ENCODE measurements at regions not wholly inside any gene's neighbourhood (a gene's known extent, or its start where the extent isn't known, plus 50 kb on each side); places are given as distances from the start of the nearest gene placed in this dataset.

DNA sequence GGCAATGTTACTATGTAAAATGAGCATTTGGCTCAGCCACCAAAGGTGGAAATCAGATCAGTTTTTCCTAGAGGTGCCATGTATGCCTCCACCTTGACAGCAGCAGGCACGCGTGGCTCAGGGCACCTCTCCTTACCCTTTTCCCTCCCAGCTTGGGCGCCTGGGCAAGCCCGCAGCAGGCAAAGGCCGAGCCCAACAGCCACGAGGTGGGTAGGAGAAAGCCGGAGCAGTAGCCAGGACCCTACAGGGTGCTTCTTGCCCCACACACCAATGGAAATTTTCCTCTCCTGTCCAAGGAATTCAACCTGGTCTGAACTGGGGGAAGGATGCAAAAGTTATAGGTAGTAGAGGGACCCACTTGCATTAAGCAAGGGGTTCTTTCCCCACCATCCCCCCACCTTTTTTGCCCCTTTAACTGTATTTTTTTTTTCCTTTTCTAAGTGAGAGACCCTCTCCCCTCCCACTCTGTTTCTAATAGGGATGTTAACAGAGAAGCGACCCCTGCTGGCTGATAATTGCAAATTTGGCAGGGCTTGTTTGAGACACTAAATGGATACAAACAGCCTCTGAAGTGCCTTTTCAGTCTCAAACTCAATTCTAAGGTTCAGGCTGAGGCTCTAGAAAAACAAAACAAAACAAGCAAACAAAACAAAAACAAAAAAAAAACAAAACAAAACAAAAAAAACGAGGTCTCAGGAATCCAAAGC, 895.1 kb downstream of the PCDH18 start:
- peak; percentile 34 for DNase-seq

DNA sequence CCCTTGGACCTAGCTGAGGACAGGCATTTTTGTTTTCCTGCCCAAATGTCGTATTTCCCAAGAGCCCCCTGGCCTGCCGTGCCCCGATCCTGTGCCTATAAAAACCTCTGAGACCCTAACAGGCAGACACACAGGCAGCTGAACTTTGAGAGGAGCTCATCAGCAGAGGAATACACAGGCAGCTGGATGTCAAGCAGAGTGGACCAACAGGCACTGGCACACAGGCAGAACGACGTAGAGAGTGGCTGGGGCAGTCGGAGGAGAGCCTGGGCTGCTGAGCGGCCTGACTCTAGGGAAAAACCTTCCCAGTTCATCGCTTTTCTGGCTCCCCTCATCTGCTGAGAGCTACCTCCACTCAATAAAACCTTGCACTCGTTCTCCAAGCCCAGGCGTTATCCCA, 896.1 kb downstream of the PCDH18 start:
- no peak for DNase-seq

DNA sequence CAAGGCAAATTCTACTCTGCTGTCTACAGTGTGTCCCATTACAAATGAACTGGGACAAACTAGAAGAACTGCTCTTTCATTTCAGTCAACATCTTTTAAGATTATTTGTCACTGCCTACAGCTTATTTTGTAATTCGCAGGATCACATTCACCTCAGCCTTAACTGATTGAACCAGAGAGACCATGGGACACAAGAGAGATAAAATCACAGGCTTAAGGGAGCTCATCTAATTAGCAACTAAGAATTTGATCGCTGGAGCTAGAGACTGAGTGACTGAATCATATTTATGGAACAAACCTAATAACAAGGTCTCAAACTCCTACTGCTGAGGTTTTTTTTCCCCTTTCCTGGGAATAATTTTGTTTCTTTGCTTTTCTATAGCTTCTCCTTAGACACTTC, 898.2 kb downstream of the PCDH18 start:
- no peak for DNase-seq

DNA sequence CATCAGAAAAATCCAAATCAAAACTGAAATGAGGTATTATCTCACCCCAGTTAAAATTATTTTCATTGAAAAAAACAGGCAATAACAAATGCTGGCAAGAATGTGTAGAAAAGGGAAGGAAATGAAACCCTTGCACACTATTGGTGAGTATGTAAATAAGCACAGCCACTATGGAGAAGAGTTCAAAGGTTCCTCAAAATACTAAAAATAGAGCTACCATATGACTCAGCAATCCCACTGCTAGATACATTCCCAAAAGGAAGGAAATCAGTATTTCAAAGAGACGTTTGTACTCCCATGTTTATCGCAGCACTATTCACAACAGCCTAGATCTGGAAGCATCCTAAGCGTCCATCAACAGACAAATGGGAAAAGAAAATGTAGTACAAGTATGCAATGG, 932.4 kb downstream of the PCDH18 start:
- DNase-seq = peak; percentile 17

DNA sequence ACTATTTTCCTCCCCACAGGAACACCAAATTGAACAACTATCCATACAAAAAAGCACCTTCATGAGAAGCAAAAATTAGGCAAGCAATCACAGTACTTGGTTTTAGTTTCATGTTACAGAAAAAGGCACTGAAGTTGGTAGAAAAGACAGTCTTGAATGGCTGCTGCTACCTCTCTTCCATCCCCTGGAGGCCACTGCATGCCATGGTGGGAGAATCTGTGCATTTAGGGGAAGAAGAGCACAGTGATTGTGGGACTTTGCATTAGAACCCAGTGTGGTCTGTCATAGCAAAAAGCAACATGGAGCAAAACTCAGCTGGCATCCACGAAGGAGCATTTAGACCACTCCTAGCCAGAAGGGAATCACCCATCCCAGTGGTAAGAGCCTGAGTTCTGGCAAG, 941.9 kb downstream of the PCDH18 start:
- DNase-seq = no peak

DNA sequence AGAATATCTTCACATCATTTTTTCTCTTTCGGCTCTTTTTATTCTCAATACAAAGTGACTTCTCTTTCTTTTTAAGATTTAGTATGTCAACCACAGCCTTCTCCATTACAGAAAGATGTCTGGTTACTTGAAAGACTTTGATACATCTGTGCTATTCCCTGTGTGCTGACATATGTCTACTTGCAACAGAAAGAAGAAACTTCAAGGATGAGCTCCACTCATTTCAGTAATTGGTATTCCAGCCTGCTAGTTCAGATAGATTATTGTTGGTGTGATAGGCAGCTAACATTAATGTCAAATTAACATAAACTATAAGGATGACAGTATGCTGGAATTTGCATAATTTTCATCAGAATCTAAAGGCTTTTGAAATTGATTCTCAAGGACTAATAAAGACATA, 948.7 kb downstream of the PCDH18 start:
- DNase-seq = no peak

DNA sequence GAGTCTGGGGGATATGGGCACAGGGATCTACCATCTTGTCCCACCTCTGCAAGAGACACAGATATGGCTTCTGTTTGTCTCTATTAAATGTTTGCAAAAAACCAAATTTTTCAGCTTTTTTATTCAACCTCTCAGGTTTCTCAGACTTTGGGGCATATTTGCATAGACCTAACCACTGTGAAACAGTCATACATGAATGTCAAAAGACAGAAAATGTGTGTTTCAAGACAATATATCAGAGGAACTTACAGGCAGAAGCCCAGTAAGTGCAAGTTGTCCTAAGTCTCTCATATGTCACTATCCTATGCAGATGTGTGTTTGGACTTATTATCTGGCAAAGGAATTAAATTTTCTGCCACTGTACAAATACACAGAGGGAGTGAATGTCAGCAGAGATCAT, 951.2 kb downstream of the PCDH18 start:
- DNase-seq = no peak

DNA sequence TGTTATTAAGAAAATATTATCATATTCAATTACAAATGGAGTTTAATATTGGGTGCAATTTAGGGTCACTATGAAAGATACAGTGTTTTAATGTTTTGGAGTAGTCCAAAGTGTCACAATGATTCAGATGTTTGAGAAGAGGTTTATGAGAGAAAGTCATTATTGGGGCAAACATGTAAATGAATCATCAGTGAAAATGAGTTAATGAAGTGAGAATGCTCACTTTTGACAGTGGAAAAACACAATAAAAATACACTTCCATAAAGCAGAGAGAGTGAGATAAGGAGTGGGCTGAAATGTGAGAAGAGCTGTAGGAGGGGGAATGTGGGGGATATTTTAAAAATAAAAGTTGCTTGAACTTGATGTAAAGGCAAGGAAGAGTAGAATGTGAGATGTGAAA, 957.1 kb downstream of the PCDH18 start:
- no peak for DNase-seq

DNA sequence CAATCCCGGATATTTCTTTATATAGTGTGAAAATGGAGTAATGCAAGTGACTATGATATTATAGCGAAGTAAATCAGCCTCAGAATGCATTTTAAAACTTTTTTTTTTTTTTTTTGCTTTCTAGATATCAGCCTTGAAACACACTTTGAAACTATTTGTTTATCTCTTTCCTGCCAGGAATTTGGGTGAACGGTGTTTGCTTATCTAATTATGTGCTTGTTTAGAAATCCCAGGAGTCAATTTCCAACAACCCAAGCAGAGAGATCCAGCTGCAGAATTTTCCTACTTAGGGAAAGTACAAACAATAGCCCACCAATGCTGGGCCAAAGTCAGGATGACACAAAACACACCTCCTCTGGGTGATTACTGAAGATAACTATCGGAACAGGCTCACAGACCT, 958.8 kb downstream of the PCDH18 start:
- DNase-seq = no peak

DNA sequence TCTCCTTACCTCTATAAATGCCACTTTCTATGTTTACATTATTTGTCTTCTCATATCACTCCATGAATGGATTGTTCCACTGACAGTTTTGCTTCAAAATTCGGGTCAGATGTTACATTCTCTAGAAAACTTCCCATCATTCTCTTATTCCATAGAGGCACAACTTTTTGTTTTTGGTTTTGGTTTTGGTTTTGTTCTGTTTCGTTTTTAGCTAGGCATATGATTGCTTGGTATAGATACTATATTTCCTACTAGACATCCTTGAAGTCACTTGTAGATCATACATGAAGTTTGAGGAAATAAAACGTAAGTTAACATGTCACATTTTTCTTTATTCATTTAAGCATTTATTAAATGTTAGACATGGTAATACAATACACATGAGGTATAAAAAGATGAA, 961.0 kb downstream of the PCDH18 start:
- no peak for DNase-seq

DNA sequence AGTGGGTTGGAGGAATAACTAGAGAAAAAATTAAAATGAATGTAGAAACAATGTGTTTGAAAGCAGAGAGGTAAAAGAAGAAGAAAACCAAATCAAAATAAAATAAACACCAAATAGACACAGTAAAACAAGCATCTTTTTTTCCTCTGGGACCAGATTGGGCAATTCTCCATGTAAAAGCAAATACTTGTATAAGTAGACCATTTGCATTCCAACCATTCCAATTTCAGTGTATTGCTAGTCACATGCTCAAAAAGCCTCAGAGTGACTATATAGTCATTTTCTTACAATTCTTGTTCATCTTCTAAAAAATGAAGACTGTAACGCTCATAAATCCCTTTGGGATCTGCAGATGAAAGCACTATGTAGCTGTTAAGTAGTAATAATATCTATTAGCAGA, 969.5 kb downstream of the PCDH18 start:
- DNase-seq = no peak

DNA sequence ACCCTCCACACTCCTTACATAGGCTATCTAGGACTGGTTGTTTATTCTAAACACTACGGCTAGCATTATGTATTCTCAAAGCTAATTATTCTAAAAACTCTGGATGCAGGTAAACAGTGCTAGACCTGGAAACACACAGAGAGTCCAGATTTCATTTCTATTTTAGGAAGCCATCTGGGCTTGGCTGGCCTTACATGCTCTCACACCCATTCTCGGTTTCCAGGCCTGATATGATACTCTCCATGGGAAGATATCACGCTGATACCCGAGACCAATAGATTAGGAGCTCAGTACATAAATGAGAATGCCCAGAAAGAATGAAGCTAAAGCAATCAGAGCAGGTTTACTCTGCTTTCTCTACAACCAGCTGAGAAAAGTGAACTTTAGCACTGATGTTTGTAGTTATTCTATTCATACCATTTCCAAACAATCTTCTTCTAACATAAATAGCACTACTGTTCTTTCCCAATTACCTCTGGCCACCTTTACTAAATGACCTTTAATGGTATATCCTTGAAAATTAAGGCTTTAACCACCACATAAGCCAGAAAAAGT, 973.3 kb downstream of the PCDH18 start:
- no peak for DNase-seq

DNA sequence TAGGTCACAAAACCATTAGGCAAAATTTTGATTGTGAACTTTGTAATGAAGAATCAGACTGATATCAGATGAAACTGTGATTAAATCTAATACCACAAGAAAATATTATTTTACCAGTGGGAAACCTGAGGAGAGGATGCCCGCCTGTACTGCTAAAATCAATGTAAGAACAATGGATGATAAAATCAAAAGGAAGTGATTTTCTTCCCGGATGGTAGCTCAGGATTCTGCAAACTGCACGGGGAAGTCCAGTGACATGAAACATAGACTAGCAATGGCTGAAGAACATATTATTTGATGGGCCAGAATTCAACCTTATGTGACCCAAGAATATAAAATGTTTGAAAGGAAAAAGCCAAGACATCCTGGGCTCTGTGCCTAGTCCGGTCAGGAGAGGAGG, 974.9 kb downstream of the PCDH18 start:
- DNase-seq = no peak

DNA sequence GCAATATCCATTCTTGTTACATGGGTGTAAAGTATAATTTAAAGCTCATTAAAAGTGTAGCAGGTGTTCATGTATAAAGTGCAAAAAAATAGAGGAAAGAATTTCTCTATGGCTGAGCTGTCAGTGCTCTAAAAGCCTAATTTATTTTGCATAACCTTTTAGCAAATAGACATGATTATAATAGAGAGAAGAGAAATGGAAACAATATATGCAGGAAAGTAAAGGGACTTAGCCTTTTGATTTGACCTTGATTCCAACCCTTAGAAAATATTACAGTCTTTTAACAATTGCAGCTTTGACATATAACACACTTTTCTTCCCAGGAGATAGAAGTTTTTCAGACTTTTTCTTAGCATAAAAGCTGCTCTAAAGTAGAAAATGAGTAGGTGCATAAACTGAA, 978.3 kb downstream of the PCDH18 start:
- DNase-seq = no peak

DNA sequence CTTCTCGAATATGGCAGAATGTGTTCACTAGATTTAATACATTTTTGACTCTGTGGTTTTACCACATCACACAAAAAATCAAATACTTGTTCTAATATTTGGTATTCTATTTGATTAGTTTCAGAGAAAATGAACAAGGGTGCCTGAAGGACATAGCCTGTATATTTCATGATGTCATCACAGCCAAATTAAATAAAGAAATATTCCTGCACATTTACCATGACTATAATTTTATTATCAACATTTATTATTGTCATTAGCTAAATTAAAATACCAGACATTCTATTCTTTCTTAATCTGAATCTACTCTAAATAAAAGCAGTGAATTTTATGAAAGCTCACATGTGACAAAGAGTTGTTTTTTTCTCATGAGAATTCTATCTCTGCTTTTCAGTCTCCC, 980.5 kb downstream of the PCDH18 start:
- DNase-seq = no peak

DNA sequence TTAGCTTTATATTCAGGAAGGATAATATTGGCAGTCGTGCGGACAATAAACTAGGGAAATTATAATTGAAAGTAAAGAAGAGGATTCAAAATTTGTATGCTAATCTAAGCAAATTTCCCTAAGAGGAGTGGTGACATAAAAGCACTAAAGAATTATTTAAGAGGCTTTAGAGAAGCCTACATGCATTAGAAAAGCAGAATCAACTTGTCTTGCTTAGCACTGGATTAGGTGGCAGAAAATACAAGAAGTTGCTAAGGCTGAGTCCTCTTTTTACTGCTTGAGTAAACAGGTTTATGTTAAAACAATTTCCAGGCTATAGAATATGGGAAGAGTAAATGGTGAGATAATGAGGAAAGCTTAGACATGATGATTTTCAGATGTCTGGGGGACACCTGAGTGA, 991.5 kb downstream of the PCDH18 start:
- no peak for DNase-seq

DNA sequence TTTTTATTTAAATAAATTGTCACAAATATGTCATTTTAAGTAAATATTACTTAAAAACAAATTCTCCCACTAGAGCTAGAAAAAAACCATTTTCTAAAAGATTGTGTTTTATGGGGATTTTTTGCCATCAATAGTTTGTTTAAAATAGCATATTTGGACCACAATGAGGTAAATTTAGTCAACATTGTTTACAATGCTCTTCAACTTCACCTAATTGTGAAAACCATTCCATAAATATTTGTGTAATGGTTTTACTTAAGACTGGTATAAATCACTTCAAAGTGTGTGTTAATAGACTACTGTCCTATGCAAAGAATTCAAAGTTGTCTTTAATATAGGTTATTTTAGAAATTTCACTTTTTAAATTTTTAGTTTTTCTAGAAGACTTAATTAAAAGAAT, 1004.2 kb downstream of the PCDH18 start:
- DNase-seq = no peak

DNA sequence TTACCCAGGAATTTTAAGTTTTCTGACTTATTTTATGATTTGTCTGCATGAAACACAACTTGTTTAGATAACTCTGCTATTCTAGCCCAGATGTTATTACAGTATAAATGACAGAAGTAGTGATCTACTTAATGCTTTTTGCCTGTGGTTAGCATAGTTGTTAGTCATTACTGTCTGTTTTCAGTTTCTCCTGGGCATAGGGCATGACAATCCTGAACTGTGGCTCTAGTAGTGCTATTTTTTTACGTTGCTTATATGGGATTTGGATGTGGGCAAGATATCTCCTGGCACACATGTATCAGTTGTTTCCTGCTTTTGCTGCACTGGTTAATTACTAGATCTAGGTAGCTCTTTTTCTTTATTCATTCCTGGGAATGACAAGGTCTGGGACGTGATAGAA, 1005.8 kb downstream of the PCDH18 start:
- no peak for DNase-seq

DNA sequence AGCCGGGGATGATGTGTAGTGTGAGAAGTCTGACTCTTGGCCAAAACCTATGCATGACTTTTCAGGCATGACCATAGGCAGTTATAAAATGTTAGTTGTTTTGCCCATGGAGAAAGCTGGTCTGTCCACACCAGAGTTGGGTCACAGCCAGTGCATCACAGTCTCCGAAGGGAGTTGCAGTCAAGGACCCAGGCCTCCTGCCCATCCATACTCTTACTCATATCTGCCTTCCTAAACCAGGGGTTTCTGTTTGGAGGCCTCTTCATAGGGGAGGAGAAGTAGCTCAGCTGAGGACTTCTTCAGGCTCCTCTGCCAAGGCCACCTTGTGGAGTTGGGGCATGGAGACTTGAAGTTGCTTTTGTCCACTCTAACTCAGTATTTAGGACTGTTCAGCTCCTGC, 1008.3 kb downstream of the PCDH18 start:
- no peak for DNase-seq

DNA sequence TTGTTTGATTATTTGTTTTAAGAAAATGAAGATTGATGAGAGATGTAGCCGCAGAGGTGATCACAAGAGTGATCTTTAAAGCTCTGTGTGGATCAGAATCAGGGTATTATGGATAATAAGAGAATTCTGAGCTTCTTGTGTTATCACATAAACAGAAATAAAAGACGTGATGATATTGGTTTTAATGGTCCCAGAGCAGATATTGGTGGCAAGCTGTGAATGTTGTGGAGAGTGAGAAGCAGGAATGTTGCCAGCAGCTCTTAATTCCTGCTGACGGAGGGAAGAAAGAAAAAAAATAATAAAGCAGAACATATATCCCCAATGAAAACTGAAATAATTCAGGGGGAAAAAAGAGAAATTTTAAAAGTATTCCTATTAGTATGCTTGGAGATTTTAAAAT, 1015.9 kb downstream of the PCDH18 start:
- no peak for DNase-seq

DNA sequence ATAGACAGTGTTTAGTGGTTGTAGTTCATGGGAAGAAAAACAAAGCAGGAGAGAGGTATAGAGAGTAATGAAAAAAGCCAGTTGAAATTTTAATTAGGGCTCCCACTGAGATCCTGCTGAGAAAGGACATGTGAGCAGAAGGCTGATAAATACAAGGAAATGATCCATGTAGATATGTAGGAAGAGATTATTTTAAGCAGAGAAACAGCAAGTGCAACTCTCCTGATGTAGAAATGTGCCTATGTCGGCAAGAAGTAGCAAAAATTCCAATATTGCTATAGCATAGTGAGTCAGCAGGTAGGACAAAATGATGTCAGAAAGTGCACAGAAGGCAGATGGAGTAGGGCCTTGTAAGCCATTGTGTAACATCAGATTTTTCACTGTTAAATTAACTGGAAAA, 1027.3 kb downstream of the PCDH18 start:
- DNase-seq = peak; percentile 2

DNA sequence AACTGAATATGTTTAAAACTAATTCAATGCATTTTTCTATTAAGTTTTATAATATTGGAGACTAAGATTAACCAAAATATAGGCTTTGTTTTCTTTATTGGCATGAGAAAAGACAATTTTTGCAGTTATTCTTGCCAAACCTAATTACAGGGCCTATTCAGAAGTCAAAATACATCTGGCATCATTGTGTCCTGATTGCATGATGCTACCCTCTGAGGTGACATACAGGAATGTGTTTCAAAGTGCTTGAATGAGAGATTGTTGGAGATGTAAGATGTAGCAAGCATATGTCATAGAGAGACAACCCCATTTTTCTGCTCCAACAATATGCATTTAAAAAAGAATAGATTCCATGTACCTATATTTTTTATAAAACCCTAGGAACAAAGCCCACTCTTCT, 1036.4 kb downstream of the PCDH18 start:
- DNase-seq = no peak

DNA sequence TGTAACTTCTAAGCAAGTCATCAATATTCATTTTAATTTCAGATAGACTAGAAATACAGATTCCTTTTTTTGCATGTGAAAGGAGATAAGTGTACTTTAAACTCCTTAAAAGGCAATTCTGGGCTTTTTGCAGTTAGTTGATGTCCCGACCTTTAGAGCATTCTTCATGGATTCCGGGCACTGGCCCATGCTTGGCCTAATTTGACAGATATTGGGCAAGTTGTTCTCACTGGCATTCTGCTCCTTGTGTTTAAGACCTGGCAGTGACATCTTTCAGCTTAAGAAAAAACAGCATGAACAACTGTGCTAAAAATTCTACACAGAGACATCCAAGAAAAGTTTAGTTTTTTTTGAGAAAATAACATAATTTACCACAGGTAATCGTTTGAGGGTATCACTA, 1037.2 kb downstream of the PCDH18 start:
- no peak for DNase-seq

DNA sequence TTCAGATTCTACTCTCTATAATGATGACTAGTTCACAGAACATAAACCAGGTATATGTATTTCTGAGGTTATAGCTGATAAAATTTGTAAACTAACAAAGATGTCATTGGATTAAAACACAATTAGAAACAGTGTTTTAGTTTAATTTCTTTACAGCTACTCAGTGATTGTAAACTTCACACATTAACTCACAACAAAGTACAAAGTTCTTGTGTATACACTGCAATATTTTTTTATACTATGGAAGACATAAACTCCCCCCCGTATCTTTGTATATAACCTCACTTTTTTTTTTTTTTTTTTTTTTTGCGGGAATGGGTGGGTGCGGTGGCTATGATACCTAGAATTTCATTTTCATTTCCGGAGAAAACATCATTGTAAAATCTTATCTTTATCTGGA, 1043.2 kb downstream of the PCDH18 start:
- no peak for DNase-seq

DNA sequence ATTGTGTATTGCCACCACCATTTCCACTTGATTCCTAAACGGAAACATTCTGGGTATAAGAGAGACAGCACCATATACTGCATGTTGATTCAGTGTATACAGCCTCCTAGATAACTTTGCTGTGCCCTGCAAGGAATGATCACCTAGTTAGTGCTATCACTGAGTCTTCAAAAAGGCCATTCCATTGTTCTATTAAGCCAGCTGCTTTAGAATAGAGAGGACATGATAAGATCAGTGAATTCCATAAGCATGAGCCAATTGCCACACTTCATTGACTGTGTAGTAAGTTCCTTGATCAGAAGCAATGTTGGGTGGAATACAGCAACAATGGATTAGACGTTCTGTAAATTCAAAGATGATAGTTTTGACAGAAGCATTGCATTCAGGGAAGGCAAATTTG, 1047.3 kb downstream of the PCDH18 start:
- peak; percentile 50 for DNase-seq
